OCI-M1 (cell line): ENCODE measurements at regions not wholly inside any gene's neighbourhood (a gene's known extent, or its start where the extent isn't known, plus 50 kb on each side); places are given as distances from the start of the nearest gene placed in this dataset.
"Not testable (repeated sequence)": the region's sequence is repeated elsewhere in the genome, so short reads cannot be mapped to it uniquely, and the experiment has no call there.

Source experiments
- DNase-seq: peaks from one replicate; lab custom pipeline; 2025; lab: John Stamatoyannopoulos, UW

- no peak for DNase-seq
Observed at GRCh38 chr7:37546677-37547076, 98.0 kb upstream of the ELMO1 start.

- no peak for DNase-seq
Observed at GRCh38 chr7:37549076-37549931, 100.6 kb upstream of the ELMO1 start.

GRCh38 chr7:37550426-37550825 lies 101.8 kb upstream of the ELMO1 start:
- DNase-seq = no peak

- DNase-seq = no peak
Observed at GRCh38 chr7:37550872-37551271, 102.2 kb upstream of the ELMO1 start.

- no peak for DNase-seq
Observed at GRCh38 chr7:37552030-37552429, 103.4 kb upstream of the ELMO1 start.

GRCh38 chr7:37552439-37552838 lies 103.8 kb upstream of the ELMO1 start:
- DNase-seq = not testable (repeated sequence)

GRCh38 chr7:37555528-37555927 lies 106.9 kb upstream of the ELMO1 start:
- DNase-seq = no peak

GRCh38 chr7:37557571-37558209 lies 109.0 kb upstream of the ELMO1 start:
- DNase-seq = no peak

- DNase-seq = peak; percentile 29
Observed at GRCh38 chr7:37558320-37559096, 109.8 kb upstream of the ELMO1 start.

GRCh38 chr7:37570145-37570544 lies 113.4 kb upstream of the GPR141 start:
- no peak for DNase-seq

- DNase-seq = no peak
Observed at GRCh38 chr7:37571806-37572205, 111.8 kb upstream of the GPR141 start.

GRCh38 chr7:37577412-37577811 lies 106.2 kb upstream of the GPR141 start:
- no peak for DNase-seq

GRCh38 chr7:37577901-37578300 lies 105.7 kb upstream of the GPR141 start:
- DNase-seq = no peak

- no peak for DNase-seq
Observed at GRCh38 chr7:37578350-37578749, 105.2 kb upstream of the GPR141 start.

GRCh38 chr7:37580376-37580775 lies 103.2 kb upstream of the GPR141 start:
- DNase-seq = no peak

GRCh38 chr7:37584651-37585463 lies 98.7 kb upstream of the GPR141 start:
- not testable (repeated sequence) for DNase-seq

- peak; percentile 87 for DNase-seq
Observed at GRCh38 chr7:37590824-37591223, 92.7 kb upstream of the GPR141 start.

- DNase-seq = no peak
Observed at GRCh38 chr7:37592366-37592765, 91.2 kb upstream of the GPR141 start.

- DNase-seq = no peak
Observed at GRCh38 chr7:37594602-37595001, 89.0 kb upstream of the GPR141 start.

GRCh38 chr7:37598824-37599223 lies 84.7 kb upstream of the GPR141 start:
- DNase-seq = peak; percentile 52

- DNase-seq = no peak
Observed at GRCh38 chr7:37601321-37601720, 82.2 kb upstream of the GPR141 start.

GRCh38 chr7:37604078-37604477 lies 79.5 kb upstream of the GPR141 start:
- DNase-seq = no peak
